ENCODE measurements at regions not wholly inside any gene's neighbourhood (a gene's known extent, or its start where the extent isn't known, plus 50 kb on each side); places are given as distances from the start of the nearest gene placed in this dataset.

GRCh38 chr2:128502200-128502599 lies 183.5 kb upstream of the HS6ST1 start:
- H3K36me3 ChIP-seq (ENCODE audit: low read depth), result no peaks in the 10 kb centered on the region
- ATAC-seq (ENCODE audit: low read depth), result no peak
- H3K27me3 ChIP-seq (ENCODE audit: insufficient read depth, poor library complexity, severe bottlenecking), result no peaks in the 10 kb centered on the region
- no peak overlapping the region for H3K4me3 ChIP-seq (ENCODE audit: severe bottlenecking)
- TF ChIP-seq, protein P1, sequence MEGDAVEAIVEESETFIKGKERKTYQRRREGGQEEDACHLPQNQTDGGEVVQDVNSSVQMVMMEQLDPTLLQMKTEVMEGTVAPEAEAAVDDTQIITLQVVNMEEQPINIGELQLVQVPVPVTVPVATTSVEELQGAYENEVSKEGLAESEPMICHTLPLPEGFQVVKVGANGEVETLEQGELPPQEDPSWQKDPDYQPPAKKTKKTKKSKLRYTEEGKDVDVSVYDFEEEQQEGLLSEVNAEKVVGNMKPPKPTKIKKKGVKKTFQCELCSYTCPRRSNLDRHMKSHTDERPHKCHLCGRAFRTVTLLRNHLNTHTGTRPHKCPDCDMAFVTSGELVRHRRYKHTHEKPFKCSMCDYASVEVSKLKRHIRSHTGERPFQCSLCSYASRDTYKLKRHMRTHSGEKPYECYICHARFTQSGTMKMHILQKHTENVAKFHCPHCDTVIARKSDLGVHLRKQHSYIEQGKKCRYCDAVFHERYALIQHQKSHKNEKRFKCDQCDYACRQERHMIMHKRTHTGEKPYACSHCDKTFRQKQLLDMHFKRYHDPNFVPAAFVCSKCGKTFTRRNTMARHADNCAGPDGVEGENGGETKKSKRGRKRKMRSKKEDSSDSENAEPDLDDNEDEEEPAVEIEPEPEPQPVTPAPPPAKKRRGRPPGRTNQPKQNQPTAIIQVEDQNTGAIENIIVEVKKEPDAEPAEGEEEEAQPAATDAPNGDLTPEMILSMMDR (IDR thresholded peaks at IDR 0.05; ENCODE audit: poor library complexity, severe bottlenecking), result no peak
- no peak for DNase-seq (ENCODE audit: low spot score)
- H3K9me3 ChIP-seq (ENCODE audit: severe bottlenecking), result no peaks in the 10 kb centered on the region
- no peaks in the 10 kb centered on the region for H3K4me1 ChIP-seq (ENCODE audit: insufficient read depth, poor library complexity, severe bottlenecking)
- H3K27ac ChIP-seq (ENCODE audit: poor library complexity, severe bottlenecking), result no peak overlapping the region

GRCh38 chr2:128502638-128503246 lies 184.1 kb upstream of the HS6ST1 start:
- H3K4me1 ChIP-seq (ENCODE audit: insufficient read depth, poor library complexity, severe bottlenecking), result no peaks in the 10 kb centered on the region
- no peak overlapping the region for H3K4me3 ChIP-seq (ENCODE audit: severe bottlenecking)
- no peaks in the 10 kb centered on the region for H3K27me3 ChIP-seq (ENCODE audit: insufficient read depth, poor library complexity, severe bottlenecking)
- ATAC-seq (ENCODE audit: low read depth) (no peak), DNase-seq (ENCODE audit: low spot score) (no peak)
- TF ChIP-seq, protein P1 (IDR thresholded peaks at IDR 0.05; ENCODE audit: poor library complexity, severe bottlenecking), result no peak
- no peaks in the 10 kb centered on the region for H3K36me3 ChIP-seq (ENCODE audit: low read depth)
- no peak overlapping the region for H3K27ac ChIP-seq (ENCODE audit: poor library complexity, severe bottlenecking)
- no peaks in the 10 kb centered on the region for H3K9me3 ChIP-seq (ENCODE audit: severe bottlenecking)

DNA sequence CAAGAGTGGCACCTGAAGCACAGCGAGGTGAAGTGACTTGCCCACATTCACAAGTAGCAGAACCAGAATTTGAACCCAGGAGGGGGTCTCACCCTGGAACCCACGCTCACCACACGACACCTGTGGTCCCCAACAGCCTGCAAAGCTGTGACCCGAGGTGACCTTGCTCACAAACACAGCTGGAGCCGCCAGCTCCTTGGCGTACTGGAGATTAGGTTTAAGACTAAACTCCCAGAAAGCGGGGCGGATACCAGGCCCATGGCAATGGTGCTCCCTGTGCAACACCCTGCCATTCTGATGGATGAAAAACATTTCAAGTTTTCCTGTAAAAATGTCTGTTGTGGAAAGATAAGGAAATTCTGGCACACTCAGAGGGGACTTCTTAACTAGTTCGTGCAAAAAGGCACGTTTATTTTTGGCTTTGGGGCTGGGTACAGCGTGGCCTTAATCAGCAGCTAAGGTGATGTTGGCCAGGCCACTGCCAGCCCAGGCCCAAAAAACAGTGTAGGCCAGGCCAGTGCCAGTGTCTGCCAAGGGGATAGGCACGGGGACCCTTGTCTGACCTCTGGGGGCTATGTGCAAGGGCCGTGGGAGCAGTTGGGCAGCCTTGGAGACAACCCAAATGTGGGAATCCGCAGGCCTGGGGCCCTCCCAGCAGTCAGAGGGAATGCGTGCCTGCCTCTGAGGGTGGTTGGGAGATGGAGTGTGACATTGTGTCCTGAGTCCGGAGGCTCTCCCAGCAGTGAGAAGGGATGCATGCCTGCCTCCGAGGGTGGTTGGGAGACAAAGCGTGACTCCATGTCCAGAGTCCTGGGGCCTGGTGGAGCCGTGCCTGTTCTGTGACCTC lies 185.0 kb upstream of the HS6ST1 start:
- DNase-seq (ENCODE audit: low spot score), result no peak

GRCh38 chr2:128504246-128505149 lies 185.8 kb upstream of the HS6ST1 start:
- ATAC-seq (ENCODE audit: low read depth), result no peak
- DNase-seq (ENCODE audit: low spot score), result no peak

More for the DNA sequence above, 185.0 kb upstream of the HS6ST1 start:
- H3K36me3 ChIP-seq (ENCODE audit: low read depth), result no peaks in the 10 kb centered on the region
- H3K4me3 ChIP-seq (ENCODE audit: severe bottlenecking), result no peak overlapping the region
- no peaks in the 10 kb centered on the region for H3K4me1 ChIP-seq (ENCODE audit: insufficient read depth, poor library complexity, severe bottlenecking)
- no peaks in the 10 kb centered on the region for H3K27me3 ChIP-seq (ENCODE audit: insufficient read depth, poor library complexity, severe bottlenecking)
- TF ChIP-seq, protein P1 (IDR thresholded peaks at IDR 0.05; ENCODE audit: poor library complexity, severe bottlenecking), result no peak
- ATAC-seq (ENCODE audit: low read depth), result no peak
- no peaks in the 10 kb centered on the region for H3K9me3 ChIP-seq (ENCODE audit: severe bottlenecking)
- H3K27ac ChIP-seq (ENCODE audit: poor library complexity, severe bottlenecking), result no peak overlapping the region

More at GRCh38 chr2:128504246-128505149, 185.8 kb upstream of the HS6ST1 start:
- Histone ChIP-seq H3K27me3 (ENCODE audit: insufficient read depth, poor library complexity, severe bottlenecking) (no peaks in the 10 kb centered on the region), H3K27ac (ENCODE audit: poor library complexity, severe bottlenecking) (no peak overlapping the region), H3K4me3 (ENCODE audit: severe bottlenecking) (no peak overlapping the region), H3K9me3 (ENCODE audit: severe bottlenecking) (no peaks in the 10 kb centered on the region), H3K4me1 (ENCODE audit: insufficient read depth, poor library complexity, severe bottlenecking) (no peaks in the 10 kb centered on the region), H3K36me3 (ENCODE audit: low read depth) (no peaks in the 10 kb centered on the region)
- TF ChIP-seq, protein P1 (IDR thresholded peaks at IDR 0.05; ENCODE audit: poor library complexity, severe bottlenecking), result no peak
